K562 (cell line): ENCODE measurements at regions not wholly inside any gene's neighbourhood (a gene's known extent, or its start where the extent isn't known, plus 50 kb on each side); places are given as distances from the start of the nearest gene placed in this dataset.

Experiments
- ATAC-seq: fragments of 200-7000 bp; cut with Tn5 transposase; 3 replicates; pipeline ENCODE4 v1.9.1; 2020; ENCODE audit warnings: moderate library complexity
- BruUV-seq: library from RNA; stranded (reverse); fragments of 400-500 nt; replicated peaks from 2 replicates; lab custom pipeline; 2021; lab: Mats Ljungman, UMichigan
- CTCF ChIA-PET: fragments of 300-600 bp; formaldehyde crosslinking; extraction: SDS; loops from one replicate; lab custom pipeline; 2021; ENCODE audit warnings: low intra/inter-chr PET ratio; lab: Yijun Ruan, JAX
- POLR2A ChIA-PET: fragments of 300-600, 350-650 bp; sonication (Branson Sonifier 250); formaldehyde crosslinking; extraction: SDS; loops from one replicate; lab custom pipeline; 2021; ENCODE audit warnings: antibody characterized with exemption, inconsistent platforms; lab: Yijun Ruan, JAX
- DNase-seq, 4 experiments: peaks; one replicate each; pipeline versions ENCODE4 v3.0.0 to v3.0.0-alpha.2; 2011 to 2018; ENCODE audit warnings: low spot score in 3 of 4, mixed read lengths in 3 of 4; ENCODE audit errors: extremely low read depth in 1 of 4
- FAIRE-seq: peaks from 2 replicates; lab custom pipeline; 2011; peaks lifted over from hg19 to GRCh38; lab: Jason Lieb, UNC
- H2AFZ ChIP-seq: 2 replicates; pipeline ENCODE4 v1.6.0; 2011; ENCODE audit warnings: low read depth, low read length, control low read depth, inconsistent platforms
- H3K27ac ChIP-seq: fragments of 200-600 bp; 3 replicates; pipeline ENCODE4 v1.8.0; 2011; ENCODE audit warnings: low read depth, mild to moderate bottlenecking, control low read depth, inconsistent platforms, low read length, moderate library complexity, mixed read lengths; ENCODE audit errors: extremely low read depth
- H3K27me3 ChIP-seq, 2 experiments: fragments of 300-600 bp in 1 of 2; 2 replicates in 1 of 2; 3 replicates in 1 of 2; pipeline versions ENCODE4 v1.6.0 to v1.8.0; 2011; ENCODE audit warnings: inconsistent platforms in 2 of 2, low read length in 2 of 2, mild to moderate bottlenecking in 1 of 2, mixed read lengths in 1 of 2, moderate library complexity in 1 of 2; ENCODE audit not compliant: control insufficient read depth in 2 of 2, insufficient read depth in 2 of 2
- H3K36me3 ChIP-seq: fragments of 300-600 bp; 3 replicates; pipeline ENCODE4 v1.8.0; 2011; ENCODE audit warnings: mild to moderate bottlenecking, low read length, inconsistent platforms; ENCODE audit not compliant: control insufficient read depth, insufficient read depth
- H3K4me1 ChIP-seq, 2 experiments: fragments of 200-600 bp in 1 of 2; replicated peaks in 1 of 2; 2 replicates in 1 of 2; 3 replicates in 1 of 2; pipeline versions ENCODE4 v1.5.1 to v1.8.0; 2011; ENCODE audit warnings: inconsistent platforms in 2 of 2, low read length in 2 of 2, mild to moderate bottlenecking in 1 of 2, mixed read lengths in 1 of 2, moderate library complexity in 1 of 2; ENCODE audit not compliant: control insufficient read depth in 2 of 2, insufficient read depth in 2 of 2
- H3K4me2 ChIP-seq: 2 replicates; pipeline ENCODE4 v1.6.1; 2011; ENCODE audit warnings: low read length, control low read depth, inconsistent platforms, mixed read lengths; ENCODE audit not compliant: insufficient read depth
- H3K4me3 ChIP-seq: fragments of 200-600 bp; sonication (generic), shearing (Covaris generic); 2 replicates; pipeline ENCODE4 v1.5.1; 2016; ENCODE audit warnings: control low read depth, inconsistent platforms
- H3K79me2 ChIP-seq: fragments of 200-600 bp; 3 replicates; pipeline ENCODE4 v1.8.0; 2011; ENCODE audit warnings: low read length, inconsistent platforms; ENCODE audit not compliant: control insufficient read depth, insufficient read depth
- H3K9ac ChIP-seq, 2 experiments: 2 replicates each; pipeline versions ENCODE4 v1.6.0 to v1.6.1; 2011; ENCODE audit warnings: low read depth in 2 of 2, low read length in 2 of 2, control low read depth in 1 of 2, inconsistent platforms in 1 of 2, mild to moderate bottlenecking in 1 of 2, mixed read lengths in 1 of 2; ENCODE audit not compliant: insufficient read depth in 1 of 2
- H3K9me1 ChIP-seq: one replicate; pipeline ENCODE4 v1.6.0; 2011; ENCODE audit warnings: inconsistent platforms, mild to moderate bottlenecking, low read length, moderate library complexity; ENCODE audit not compliant: control insufficient read depth, insufficient read depth
- H3K9me3 ChIP-seq: replicated peaks from 2 replicates; pipeline ENCODE4 v1.5.1; 2011; ENCODE audit warnings: low read depth, low read length, inconsistent platforms; ENCODE audit not compliant: control insufficient read depth, insufficient read depth
- H4K20me1 ChIP-seq: replicated peaks from 2 replicates; pipeline ENCODE4 v1.6.1; 2011; ENCODE audit warnings: low read length, inconsistent platforms, mixed read lengths; ENCODE audit not compliant: control insufficient read depth, insufficient read depth
- ETV6 ChIP-seq, 3 experiments: fragments of 150-350 bp in 1 of 3; sonication (generic) in 1 of 3; formaldehyde crosslinking in 1 of 3; IDR thresholded peaks; 2 replicates each; pipeline versions ENCODE4 v1.6.1 to v1.8.0; 2014 to 2022; ENCODE audit warnings: borderline replicate concordance in 2 of 3, low read depth in 2 of 3, antibody characterized with exemption in 1 of 3, low read length in 1 of 3, mild to moderate bottlenecking in 1 of 3, missing genetic modification reagents in 1 of 3
- FUS ChIP-seq: fragments of 200-400 bp; formaldehyde crosslinking; optimal IDR thresholded peaks from 2 replicates; pipeline ENCODE3; 2017; ENCODE audit warnings: low read depth, low read length
- HIVEP1 ChIP-seq: fragments of 250-450 bp; sonication (Bioruptor Pico); IDR thresholded peaks from 2 replicates; pipeline ENCODE4 v1.4.0; 2020; ENCODE audit warnings: mild to moderate bottlenecking
- NR1H2 ChIP-seq: sonication (generic); formaldehyde crosslinking; IDR thresholded peaks from 2 replicates; pipeline ENCODE4 v1.4.0; 2020; ENCODE audit warnings: mild to moderate bottlenecking, missing genetic modification reagents
- RFX1 ChIP-seq: fragments of 450-650 bp; IDR thresholded peaks from 2 replicates; pipeline ENCODE4 v1.6.1; 2016; ENCODE audit warnings: mild to moderate bottlenecking, moderate library complexity
- SPI1 ChIP-seq: IDR thresholded peaks from 2 replicates; pipeline ENCODE4 v1.6.1; 2011; ENCODE audit warnings: low read depth, low read length, control low read depth, borderline replicate concordance
- ZNF444 ChIP-seq: fragments of 250-450 bp; sonication (Bioruptor Pico); IDR thresholded peaks from 2 replicates; pipeline ENCODE4 v1.4.0; 2020; ENCODE audit warnings: mild to moderate bottlenecking, moderate library complexity
- WGBS: fragments of 100-300 bp; shearing (Covaris generic); methylation state at CpG from one replicate; pipeline ENCODE4 v1.1.6; 2016; ENCODE audit warnings: low coverage, mixed read lengths; ENCODE audit not compliant: insufficient coverage; ENCODE audit errors: missing lambda C conversion rate; 5-methylcytosine and 5-hydroxymethylcytosine counted together
- in situ Hi-C: fragments of 300-500 bp; cut with MboI; formaldehyde crosslinking; loops from 4 replicates; pipeline ENCODE4 v1.15.0; 2018; ENCODE audit warnings: inconsistent platforms, mixed read lengths
- intact Hi-C: fragments of 100-400 bp; cut with micrococcal nuclease; formaldehyde crosslinking; loops from 2 replicates; pipeline ENCODE4 v1.14.2; 2022
- TF ChIP-seq, protein P1 (sequence below): fragments of 250-450 bp; sonication (Bioruptor Pico); IDR thresholded peaks from 2 replicates; pipeline ENCODE4 v1.4.0; 2020

DNA sequence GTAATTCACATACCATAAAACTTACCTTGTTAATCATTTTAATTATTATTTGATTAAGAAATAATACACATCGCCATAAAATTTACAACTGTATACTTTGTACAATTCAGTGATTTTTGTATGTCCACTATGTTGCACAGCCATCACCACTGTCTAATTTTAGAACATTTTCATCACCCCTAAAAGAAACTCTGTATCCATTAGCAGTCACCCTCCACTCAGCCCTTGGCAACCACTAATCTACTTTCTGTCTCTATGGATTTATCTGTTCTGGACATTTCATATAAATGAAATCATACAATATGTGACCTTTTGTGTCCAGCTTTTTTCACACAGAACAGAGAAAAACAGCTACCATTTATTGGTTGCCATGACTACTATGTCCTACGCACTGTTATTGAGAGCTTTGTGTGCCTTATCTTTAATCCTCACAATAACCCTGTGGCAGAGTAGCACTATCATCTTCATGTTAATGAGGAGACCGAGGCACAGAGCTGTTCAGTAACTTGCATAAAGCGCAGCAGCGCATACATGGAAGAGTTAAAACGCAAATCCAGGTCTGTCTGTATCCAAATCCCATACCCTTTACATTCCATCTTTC, 64.6 kb upstream of the PAGE1 start:
- DNase-seq = no peak
- ATAC-seq = no peak
- ChIA-PET CTCF (no interaction called here), POLR2A (no interaction called here)
- no TSS peak for BruUV-seq
- Histone ChIP-seq H3K4me3 (no peak overlapping the region), H3K79me2 (no peaks in the 10 kb centered on the region), H3K9me1 (no peaks in the 10 kb centered on the region), H2AFZ (no peak overlapping the region), H3K4me1 (no peaks in the 10 kb centered on the region), H3K36me3 (no peaks in the 10 kb centered on the region), H3K9me3 (no peaks in the 10 kb centered on the region), H3K4me2 (no peak overlapping the region), H4K20me1 (no peaks in the 10 kb centered on the region), H3K27me3 (no peaks in the 10 kb centered on the region), H3K27ac (no peak overlapping the region), H3K9ac (no peak overlapping the region)
- WGBS = 5% methylated on average over 6 of the region's 6 CpGs
- intact Hi-C loops = loop anchor here (5.0 kb wide), 2 partner anchors 77 to 157 kb away; no protein-coding TSS in a partner anchor
- FAIRE-seq = no peak
- in situ Hi-C loops = no loop called here
- TF ChIP-seq RFX1 = peak; percentile 58
- TF ChIP-seq HIVEP1 = no peak

DNA sequence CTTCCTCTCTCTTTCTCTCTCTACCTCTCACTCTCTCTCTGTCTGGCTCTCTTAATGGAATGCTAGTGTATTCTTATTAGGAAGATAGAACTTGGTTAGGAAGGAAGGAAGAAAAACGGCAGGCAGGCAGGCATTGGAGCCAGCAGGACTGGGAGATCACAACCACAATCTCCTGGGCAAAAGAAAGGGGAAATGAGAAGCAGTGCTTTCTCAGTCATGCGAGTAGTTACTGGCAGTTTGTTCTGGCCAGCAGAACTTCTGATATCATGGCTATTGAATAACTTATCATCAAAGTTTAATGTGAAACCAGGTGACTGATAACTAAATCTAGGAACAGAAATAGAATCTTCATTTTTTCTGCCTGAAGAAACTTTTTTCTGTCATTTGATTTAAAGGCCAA, 60.9 kb upstream of the PAGE1 start:
- no peak overlapping the region for H3K4me2 ChIP-seq
- no TSS peak for BruUV-seq
- in situ Hi-C loops (no loop called here), intact Hi-C loops (no loop called here)
- no peak overlapping the region for H3K27ac ChIP-seq
- ATAC-seq (no peak), FAIRE-seq (no peak), DNase-seq (no peak)
- no peaks in the 10 kb centered on the region for H4K20me1 ChIP-seq
- H3K9me3 ChIP-seq = no peaks in the 10 kb centered on the region
- H3K4me3 ChIP-seq = no peak overlapping the region
- TF ChIP-seq ETV6 (IDR thresholded peaks at IDR 0.05; ENCODE audit: borderline replicate concordance in 1 of 2, low read depth in 2 of 2, low read length in 1 of 2) (no peak), ETV6 (CRISPR knock-in tag; IDR thresholded peaks at IDR 0.05; ENCODE audit: borderline replicate concordance) (no peak), FUS (no peak), NR1H2 (CRISPR knock-in tag) (no peak), SPI1 (0 out of 2 replicates have a peak, but pooled peaks have one; percentile 1), ZNF444 (CRISPR knock-in tag) (no peak)
- TF ChIP-seq, protein P1, sequence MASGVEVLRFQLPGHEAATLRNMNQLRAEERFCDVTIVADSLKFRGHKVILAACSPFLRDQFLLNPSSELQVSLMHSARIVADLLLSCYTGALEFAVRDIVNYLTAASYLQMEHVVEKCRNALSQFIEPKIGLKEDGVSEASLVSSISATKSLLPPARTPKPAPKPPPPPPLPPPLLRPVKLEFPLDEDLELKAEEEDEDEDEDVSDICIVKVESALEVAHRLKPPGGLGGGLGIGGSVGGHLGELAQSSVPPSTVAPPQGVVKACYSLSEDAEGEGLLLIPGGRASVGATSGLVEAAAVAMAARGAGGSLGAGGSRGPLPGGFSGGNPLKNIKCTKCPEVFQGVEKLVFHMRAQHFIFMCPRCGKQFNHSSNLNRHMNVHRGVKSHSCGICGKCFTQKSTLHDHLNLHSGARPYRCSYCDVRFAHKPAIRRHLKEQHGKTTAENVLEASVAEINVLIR (CRISPR knock-in tag) = no peak
- no peaks in the 10 kb centered on the region for H3K79me2 ChIP-seq
- H3K27me3 ChIP-seq = peaks cover 0 to 8% of the 10 kb centered on the region in 2 experiments; a peak in 1 of 5 replicates
- WGBS = 0% methylated on average over 2 of the region's 2 CpGs
- ChIA-PET POLR2A (no interaction called here), CTCF (no interaction called here)
- no peaks in the 10 kb centered on the region for H3K36me3 ChIP-seq
- no peak overlapping the region for H2AFZ ChIP-seq
- no peaks in the 10 kb centered on the region for H3K9me1 ChIP-seq
- no peaks in the 10 kb centered on the region for H3K4me1 ChIP-seq
- H3K9ac ChIP-seq = no peak overlapping the region
